HUES64 (cell line): ENCODE measurements at regions not wholly inside any gene's neighbourhood (a gene's known extent, or its start where the extent isn't known, plus 50 kb on each side); places are given as distances from the start of the nearest gene placed in this dataset.

Experiments used
- H3K27ac ChIP-seq: 2 replicates; pipeline ENCODE4 v1.7.0; 2013; ENCODE audit warnings: low read depth, low read length, inconsistent platforms
- H3K27me3 ChIP-seq: 2 replicates; pipeline ENCODE4 v1.6.1; 2013; ENCODE audit warnings: mild to moderate bottlenecking, low read length; ENCODE audit not compliant: insufficient read depth
- H3K36me3 ChIP-seq: 2 replicates; pipeline ENCODE4 v1.6.1; 2013; ENCODE audit warnings: mild to moderate bottlenecking, low read length; ENCODE audit not compliant: insufficient read depth
- H3K4me1 ChIP-seq: 2 replicates; pipeline ENCODE4 v1.6.1; 2013; ENCODE audit warnings: mild to moderate bottlenecking, low read length, moderate library complexity; ENCODE audit not compliant: insufficient read depth
- H3K4me3 ChIP-seq: 2 replicates; pipeline ENCODE4 v1.5.1; 2013; ENCODE audit warnings: mild to moderate bottlenecking, low read length, moderate library complexity
- H3K9ac ChIP-seq: 2 replicates; pipeline ENCODE4 v1.6.1; 2013; ENCODE audit warnings: mild to moderate bottlenecking, low read depth, low read length
- H3K9me3 ChIP-seq: 2 replicates; pipeline ENCODE4 v1.6.1; 2013; ENCODE audit warnings: low read depth, low read length; ENCODE audit not compliant: insufficient read depth
- WGBS: fragments of 150-250, 120-280 bp; methylation state at CpG from one replicate; pipeline ENCODE4 v1.1.7; 2013; ENCODE audit warnings: missing lambda C conversion rate; 5-methylcytosine and 5-hydroxymethylcytosine counted together

DNA sequence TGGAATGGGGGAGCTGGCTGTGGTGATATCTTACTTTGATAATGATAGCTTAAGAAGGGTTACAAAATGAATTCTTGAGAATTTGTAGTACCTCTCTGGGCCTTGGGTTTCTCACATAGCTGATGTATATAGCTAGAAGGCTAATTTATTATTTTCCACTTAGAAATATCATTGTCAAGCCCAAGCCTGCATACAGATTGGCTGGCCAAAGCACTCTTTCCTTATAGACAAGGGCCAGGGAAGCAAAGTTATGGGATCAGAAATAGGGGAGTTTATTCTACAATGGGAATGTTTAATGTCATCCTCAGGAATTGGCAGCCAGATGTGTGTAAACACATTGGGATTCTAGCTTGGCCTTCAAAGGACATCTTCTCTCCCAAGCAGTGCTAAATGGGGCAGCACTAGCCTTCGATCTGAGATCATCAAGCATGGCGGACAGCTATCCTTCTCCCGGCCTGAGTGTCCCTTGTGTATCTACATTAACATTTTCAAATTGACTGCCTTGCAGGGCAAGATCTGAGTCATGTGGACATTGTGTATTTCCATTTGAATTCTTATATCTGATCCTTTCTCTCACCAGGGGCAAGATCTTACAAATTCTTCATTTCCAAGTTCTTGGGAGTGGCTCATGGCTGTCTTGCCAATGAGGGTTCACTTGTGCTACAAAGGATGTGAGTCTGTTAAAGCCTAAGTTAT lies 457.2 kb downstream of the ARHGEF28 start:
- 57% methylated on average over 3 of the region's 3 CpGs for WGBS
- H3K9me3 ChIP-seq: no peaks in the 10 kb centered on the region
- H3K9ac ChIP-seq: no peak overlapping the region
- no peaks in the 10 kb centered on the region for H3K27me3 ChIP-seq
- no peak overlapping the region for H3K27ac ChIP-seq
- peaks cover 20% of the 10 kb centered on the region for H3K4me1 ChIP-seq
- no peaks in the 10 kb centered on the region for H3K36me3 ChIP-seq
- H3K4me3 ChIP-seq: no peak overlapping the region

DNA sequence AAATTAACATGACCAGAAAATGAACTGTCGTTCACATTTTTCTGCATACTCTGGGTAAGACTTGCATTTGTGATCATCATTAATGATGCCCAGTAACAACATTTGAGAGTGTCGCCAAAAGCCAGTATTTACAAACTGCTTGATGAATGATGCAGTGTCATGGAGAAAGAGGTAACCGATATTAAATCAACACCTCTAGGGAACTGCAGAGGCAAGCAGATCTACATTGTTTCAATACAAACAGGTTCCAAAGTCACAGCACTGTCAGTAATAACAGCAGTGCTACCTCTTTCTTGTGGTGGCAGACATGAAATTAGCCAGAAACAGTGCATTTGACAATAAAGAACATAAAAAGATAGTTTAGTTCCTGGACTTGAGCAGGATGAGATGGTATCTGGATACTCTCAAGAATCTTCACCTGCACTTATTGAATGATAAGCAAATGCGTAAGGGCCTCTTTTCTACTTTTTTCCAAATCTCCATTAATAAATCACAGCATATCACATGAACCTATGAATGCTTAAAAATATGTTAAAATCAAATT lies 456.6 kb downstream of the ARHGEF28 start:
- no peak overlapping the region for H3K27ac ChIP-seq
- peaks cover 20% of the 10 kb centered on the region for H3K4me1 ChIP-seq
- H3K27me3 ChIP-seq: no peaks in the 10 kb centered on the region
- 97% methylated on average over 4 of the region's 4 CpGs for WGBS
- H3K36me3 ChIP-seq: no peaks in the 10 kb centered on the region
- H3K4me3 ChIP-seq: no peak overlapping the region
- H3K9me3 ChIP-seq: no peaks in the 10 kb centered on the region
- H3K9ac ChIP-seq: no peak overlapping the region

DNA sequence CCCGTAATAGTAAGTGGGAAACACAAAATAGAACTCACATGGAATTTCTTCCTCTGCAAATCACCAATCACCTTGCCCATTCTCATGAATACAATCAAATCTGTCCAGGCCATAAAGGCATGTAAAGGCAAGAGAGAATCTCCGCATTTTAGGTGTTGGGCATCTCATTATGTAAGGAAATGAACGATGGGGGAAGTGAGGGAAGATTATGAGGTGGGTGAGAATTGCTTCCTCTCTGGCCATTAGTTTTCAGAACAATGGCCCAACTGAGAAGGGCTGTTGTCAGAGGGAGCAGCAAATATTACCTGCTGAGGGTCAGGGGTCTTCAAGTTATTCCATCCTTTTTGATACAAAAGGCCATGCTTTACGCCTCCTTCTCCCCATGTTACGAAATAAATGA lies 455.1 kb downstream of the ARHGEF28 start:
- Histone ChIP-seq H3K9ac (no peak overlapping the region), H3K4me3 (no peak overlapping the region), H3K9me3 (no peaks in the 10 kb centered on the region), H3K27ac (no peak overlapping the region), H3K36me3 (no peaks in the 10 kb centered on the region), H3K4me1 (peaks cover 19% of the 10 kb centered on the region), H3K27me3 (no peaks in the 10 kb centered on the region)
- WGBS: 68% methylated on average over 3 of the region's 5 CpGs

- WGBS: 93% methylated on average over 6 of the region's 6 CpGs
- H3K27me3 ChIP-seq: no peaks in the 10 kb centered on the region
- no peak overlapping the region for H3K9ac ChIP-seq
These were observed 454.1 kb downstream of the ARHGEF28 start for GRCh38 chr5:74079971-74080556.

GRCh38 chr5:74075501-74076484 lies 449.8 kb downstream of the ARHGEF28 start:
- no peaks in the 10 kb centered on the region for H3K36me3 ChIP-seq
- H3K9ac ChIP-seq: no peak overlapping the region
- H3K9me3 ChIP-seq: no peaks in the 10 kb centered on the region
- WGBS: 65% methylated on average over 5 of the region's 7 CpGs
- no peaks in the 10 kb centered on the region for H3K27me3 ChIP-seq
- no peak overlapping the region for H3K4me3 ChIP-seq
- peaks cover 23% of the 10 kb centered on the region for H3K4me1 ChIP-seq
- H3K27ac ChIP-seq: no peak overlapping the region

More at GRCh38 chr5:74079971-74080556, 454.1 kb downstream of the ARHGEF28 start:
- Histone ChIP-seq H3K36me3 (no peaks in the 10 kb centered on the region), H3K27ac (no peak overlapping the region), H3K9me3 (no peaks in the 10 kb centered on the region), H3K4me3 (no peak overlapping the region), H3K4me1 (peaks cover 26% of the 10 kb centered on the region)

DNA sequence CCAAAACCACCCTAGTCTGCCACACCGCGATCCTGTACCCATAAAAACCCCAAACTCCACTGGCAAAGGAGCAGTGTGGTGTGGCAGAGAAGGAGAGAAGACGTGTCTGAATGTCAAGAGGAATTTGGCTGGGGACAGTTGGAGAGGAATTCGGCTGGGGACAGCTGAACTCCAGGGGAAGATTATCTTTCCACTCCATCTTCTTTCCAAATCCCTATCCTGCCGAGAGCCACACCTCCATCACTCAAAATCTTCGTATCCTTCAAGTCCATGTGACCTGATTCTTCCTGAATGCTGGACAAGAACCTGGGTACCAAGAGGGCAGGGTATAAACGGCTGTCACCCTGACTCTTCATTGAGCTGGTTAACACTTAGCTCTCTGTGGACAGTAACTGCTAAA lies 448.1 kb downstream of the ARHGEF28 start:
- Histone ChIP-seq H3K4me3 (no peak overlapping the region), H3K4me1 (peaks cover 21% of the 10 kb centered on the region), H3K27ac (no peak overlapping the region), H3K36me3 (no peaks in the 10 kb centered on the region), H3K9ac (no peak overlapping the region), H3K9me3 (no peaks in the 10 kb centered on the region), H3K27me3 (no peaks in the 10 kb centered on the region)
- 89% methylated on average over 7 of the region's 7 CpGs for WGBS

- 94% methylated on average over 2 of the region's 2 CpGs for WGBS
- Histone ChIP-seq H3K27me3 (no peaks in the 10 kb centered on the region), H3K36me3 (no peaks in the 10 kb centered on the region), H3K4me3 (no peak overlapping the region), H3K9ac (no peak overlapping the region), H3K27ac (no peak overlapping the region), H3K9me3 (no peaks in the 10 kb centered on the region), H3K4me1 (peaks cover 21% of the 10 kb centered on the region)
These were observed 447.3 kb downstream of the ARHGEF28 start for GRCh38 chr5:74073257-74073656.

DNA sequence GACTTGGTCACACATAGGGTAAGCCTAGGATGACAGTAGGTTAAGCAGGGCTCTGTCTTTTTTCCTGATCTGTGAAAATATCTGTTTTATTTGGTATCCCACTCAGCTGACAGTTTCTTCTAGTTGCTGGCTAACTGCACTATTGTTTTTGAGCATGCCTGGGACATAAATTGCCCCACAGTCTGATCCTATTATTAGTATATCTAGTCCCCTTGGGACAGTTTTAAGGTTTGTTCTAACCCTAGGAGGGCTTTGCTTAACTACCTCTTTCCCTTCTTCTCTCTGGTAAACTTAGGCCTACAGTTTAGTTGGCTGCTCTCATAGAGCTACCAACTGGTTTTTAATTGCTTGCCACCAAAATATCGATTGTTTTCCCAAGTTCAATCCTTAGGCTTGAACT lies 446.6 kb downstream of the ARHGEF28 start:
- Histone ChIP-seq H3K36me3 (no peaks in the 10 kb centered on the region), H3K9me3 (no peaks in the 10 kb centered on the region), H3K4me3 (no peak overlapping the region), H3K27ac (no peak overlapping the region), H3K9ac (no peak overlapping the region), H3K4me1 (peaks cover 21% of the 10 kb centered on the region), H3K27me3 (no peaks in the 10 kb centered on the region)
- 93% methylated on average over 1 of the region's 1 CpG for WGBS

DNA sequence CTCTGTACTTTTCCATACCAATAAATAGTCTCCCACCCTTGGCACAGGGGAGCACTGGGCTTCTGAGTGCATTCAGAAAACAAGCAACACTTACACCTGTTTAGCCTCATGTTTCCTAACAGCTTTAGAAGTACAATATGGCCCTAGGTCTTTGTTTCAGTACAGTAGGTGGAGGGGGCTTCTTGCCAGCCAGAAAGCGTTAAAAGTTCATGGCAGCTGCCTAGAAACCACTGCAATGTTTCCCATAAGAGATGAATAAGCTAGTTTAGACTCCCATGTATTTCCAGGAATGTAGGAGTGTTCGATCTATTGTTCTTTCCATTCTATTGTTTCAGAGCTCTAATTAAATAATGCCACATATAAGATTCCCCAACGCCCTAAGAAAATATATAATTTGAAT lies 444.8 kb downstream of the ARHGEF28 start:
- H3K9me3 ChIP-seq: no peaks in the 10 kb centered on the region
- H3K4me1 ChIP-seq: peaks cover 15% of the 10 kb centered on the region
- H3K36me3 ChIP-seq: no peaks in the 10 kb centered on the region
- H3K27ac ChIP-seq: no peak overlapping the region
- no peak overlapping the region for H3K4me3 ChIP-seq
- no peak overlapping the region for H3K9ac ChIP-seq
- 100% methylated on average over 2 of the region's 3 CpGs for WGBS
- no peaks in the 10 kb centered on the region for H3K27me3 ChIP-seq

GRCh38 chr5:74069741-74070140 lies 443.7 kb downstream of the ARHGEF28 start:
- no peaks in the 10 kb centered on the region for H3K36me3 ChIP-seq
- H3K27me3 ChIP-seq: no peaks in the 10 kb centered on the region
- H3K27ac ChIP-seq: no peak overlapping the region
- H3K9ac ChIP-seq: no peak overlapping the region
- H3K4me3 ChIP-seq: no peak overlapping the region
- H3K9me3 ChIP-seq: no peaks in the 10 kb centered on the region
- over 99% methylated on average over 4 of the region's 4 CpGs for WGBS
- H3K4me1 ChIP-seq: peaks cover 6% of the 10 kb centered on the region; the same call in 1 of the 2 replicates
